Erythroblast (primary cell): ENCODE measurements at regions not wholly inside any gene's neighbourhood (a gene's known extent, or its start where the extent isn't known, plus 50 kb on each side); places are given as distances from the start of the nearest gene placed in this dataset.

Experiments
- GATA1 ChIP-seq: IDR thresholded peaks from 2 replicates; pipeline ENCODE4 v1.6.1; 2011; ENCODE audit warnings: low read depth, mild to moderate bottlenecking, control low read depth, low read length, moderate library complexity
- POLR2A ChIP-seq: IDR thresholded peaks from 2 replicates; pipeline ENCODE4 v1.6.1; 2011; ENCODE audit warnings: mild to moderate bottlenecking, low read length

DNA sequence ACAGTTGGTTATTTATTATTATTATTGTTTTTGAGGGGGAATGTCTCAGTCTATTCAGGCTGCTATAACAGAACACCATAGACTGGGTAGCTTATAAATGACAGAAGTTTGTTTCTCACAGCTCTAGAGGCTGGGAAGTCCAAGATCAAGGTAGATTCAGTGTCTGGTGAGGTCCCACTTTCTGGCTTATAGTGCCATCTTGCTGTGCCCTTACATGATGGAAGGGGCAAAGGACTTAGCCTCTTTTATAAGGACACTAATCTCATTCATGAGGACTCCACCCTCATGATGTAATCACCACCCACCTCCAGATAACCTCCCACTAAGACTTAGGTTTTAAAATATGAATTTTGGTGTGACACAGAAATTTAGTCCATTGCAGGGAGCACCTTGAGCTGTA is 224.6 kb downstream of the HAPSTR1 start:
- no peak for TF ChIP-seq POLR2A
- no peak for TF ChIP-seq GATA1
